GM18507 (cell line): ENCODE measurements at regions not wholly inside any gene's neighbourhood (a gene's known extent, or its start where the extent isn't known, plus 50 kb on each side); places are given as distances from the start of the nearest gene placed in this dataset.

Experiments used
- DNase-seq: peaks from one replicate; pipeline ENCODE4 v3.0.0; 2011; ENCODE audit warnings: low read depth; ENCODE audit not compliant: insufficient read length; ENCODE audit errors: extremely low spot score
- FAIRE-seq: peaks from 2 replicates; lab custom pipeline; 2011; peaks lifted over from hg19 to GRCh38; lab: Jason Lieb, UNC

DNA sequence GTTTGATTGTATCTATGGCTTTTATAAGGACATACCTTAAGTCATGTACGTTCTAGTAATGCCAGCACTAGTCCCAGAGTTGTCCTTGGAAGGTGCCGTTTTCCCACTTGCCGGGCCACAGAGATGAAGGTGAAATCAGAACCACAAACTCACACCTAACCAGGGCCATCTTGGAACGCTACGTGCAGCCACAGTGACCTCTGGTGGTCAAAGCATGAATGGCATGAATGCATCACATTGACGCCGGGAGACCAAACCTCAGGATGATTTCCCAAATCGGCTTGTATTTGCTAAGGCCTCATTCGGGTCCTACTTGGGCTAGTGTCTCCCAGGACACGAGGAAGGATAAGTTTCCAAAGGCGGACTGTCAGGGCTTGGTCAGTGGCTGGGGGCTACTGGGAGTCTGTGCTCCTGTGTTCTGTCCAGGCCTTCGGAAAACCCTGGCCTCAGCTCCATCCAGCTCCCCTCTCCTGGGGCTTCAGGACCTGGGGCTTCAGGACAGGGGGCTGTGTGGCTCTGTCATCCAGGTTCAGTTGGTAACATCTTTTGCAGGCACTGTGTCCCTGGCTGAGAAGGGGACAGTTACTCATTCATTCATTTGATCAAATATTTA is 260.5 kb downstream of the PRDM2 start:
- DNase-seq (peak; percentile 48), FAIRE-seq (peak; percentile 84)

DNA sequence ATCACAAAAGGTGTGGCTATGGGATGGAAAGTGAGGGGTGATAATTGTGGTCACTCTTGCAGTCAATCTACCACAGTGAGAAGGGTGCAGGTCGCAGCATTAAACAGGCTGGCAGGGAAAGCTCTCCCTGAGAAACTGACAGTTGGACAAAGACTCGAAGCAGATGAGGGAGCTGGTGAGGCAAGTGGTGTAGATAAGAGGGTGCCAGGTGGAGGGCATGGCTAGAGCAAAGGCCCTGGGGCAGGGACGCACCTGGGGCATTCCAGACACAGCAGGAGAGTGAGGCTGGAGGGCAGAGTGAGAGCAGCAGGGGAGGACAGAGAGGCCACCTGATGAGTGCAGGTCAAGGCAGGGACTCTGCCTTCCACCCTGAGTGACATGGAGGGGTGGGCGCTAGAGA is 264.8 kb downstream of the PRDM2 start:
- DNase-seq (no peak), FAIRE-seq (no peak)

DNA sequence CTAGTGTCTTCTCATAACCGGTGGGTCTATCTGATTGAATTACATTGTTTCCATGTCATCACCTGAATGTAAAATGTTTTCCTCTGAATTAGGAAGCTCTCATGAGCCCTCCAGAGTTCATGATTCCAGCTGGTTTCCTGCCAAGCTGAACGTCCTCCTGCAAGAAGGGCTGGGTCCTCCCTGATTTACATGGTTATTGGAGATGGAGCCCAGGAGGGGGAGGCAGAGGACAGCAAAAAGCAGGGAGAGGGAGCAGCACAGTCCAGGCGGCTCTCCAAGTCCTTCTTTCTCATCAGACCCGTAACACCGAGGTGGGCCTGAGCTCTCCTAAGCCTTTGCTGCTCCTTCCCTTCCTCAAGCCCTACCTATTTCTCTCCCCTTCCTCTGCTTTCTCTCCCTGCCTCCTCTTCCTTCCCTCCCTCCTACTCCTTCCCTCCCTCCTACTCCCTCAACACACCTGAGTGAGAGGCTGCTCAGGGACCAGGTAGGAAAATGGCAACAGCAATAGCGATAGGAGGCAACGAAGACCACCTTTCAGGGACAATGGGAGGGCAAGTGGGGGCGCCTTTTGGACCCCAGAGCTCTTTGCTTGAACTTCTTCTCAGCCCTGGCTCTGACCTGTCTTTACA is 265.9 kb downstream of the PRDM2 start:
- no peak for FAIRE-seq
- DNase-seq: no peak

DNA sequence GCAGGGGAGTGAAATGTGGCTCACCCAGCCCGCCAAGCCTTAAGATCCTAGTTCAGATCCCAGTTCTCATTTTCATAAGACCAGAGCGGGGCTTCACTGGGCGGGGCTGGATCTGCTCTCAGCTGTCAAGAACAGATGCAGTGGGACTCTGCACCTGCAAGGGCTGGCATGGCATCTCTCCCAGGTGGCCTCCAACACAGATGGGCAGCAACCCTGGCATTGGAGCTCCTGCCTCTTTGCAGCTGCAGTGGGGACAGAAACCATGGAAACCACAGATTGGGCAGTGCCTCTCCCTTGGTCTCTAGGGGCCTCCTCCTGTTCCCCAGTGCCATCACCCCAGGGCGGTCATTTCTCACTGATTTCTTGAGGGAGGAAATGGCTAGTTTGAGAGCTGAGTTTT is 267.7 kb downstream of the PRDM2 start:
- DNase-seq (no peak), FAIRE-seq (no peak)

DNA sequence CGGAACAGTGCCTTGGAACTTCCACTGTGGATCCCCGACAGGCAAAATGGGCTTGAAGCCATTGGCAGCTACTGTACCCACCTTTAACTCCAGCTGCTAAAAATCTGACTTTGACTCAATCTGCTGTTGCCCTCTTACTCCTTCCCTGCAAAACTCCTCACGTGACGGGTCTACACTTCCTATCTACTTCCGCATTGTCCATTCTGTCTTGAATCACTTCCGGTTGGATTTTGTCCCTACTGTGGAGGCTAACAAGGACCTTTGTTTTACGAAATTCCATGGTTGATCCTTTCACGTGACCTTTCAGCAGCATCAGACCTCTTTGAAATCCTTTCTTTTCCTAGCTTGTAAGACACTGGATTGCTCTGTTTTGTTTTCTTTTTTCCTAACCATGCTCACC is 268.4 kb downstream of the PRDM2 start:
- FAIRE-seq: no peak
- no peak for DNase-seq

DNA sequence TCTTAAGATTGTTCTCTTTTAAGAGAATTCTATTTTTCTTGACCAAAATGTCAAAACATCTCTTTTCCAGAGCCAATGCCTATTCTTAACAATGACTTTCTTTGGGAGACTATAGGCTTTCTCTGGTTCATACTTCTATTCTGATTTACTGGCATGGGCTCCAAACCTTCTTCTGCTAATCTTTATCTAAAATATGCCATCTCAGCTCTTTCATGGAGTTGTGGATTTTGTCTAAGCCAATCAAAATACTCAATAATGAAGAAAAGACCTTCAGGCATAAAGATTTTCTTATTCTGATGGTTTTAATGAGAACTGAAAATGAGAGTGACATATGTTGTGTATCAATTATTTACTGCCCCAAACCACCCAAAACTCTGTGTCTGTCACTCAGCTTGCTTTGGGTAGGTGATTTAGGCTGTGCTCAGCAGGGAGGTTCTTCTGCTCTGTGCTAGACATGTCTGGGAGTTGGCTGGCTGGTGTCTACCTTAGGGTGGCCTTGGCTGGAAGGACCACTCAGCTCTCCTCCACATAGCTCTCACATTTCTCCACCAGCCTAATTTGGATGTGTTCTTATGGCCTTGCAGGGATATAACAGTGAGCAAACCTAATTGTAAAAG is 270.8 kb downstream of the PRDM2 start:
- FAIRE-seq: no peak
- no peak for DNase-seq

DNA sequence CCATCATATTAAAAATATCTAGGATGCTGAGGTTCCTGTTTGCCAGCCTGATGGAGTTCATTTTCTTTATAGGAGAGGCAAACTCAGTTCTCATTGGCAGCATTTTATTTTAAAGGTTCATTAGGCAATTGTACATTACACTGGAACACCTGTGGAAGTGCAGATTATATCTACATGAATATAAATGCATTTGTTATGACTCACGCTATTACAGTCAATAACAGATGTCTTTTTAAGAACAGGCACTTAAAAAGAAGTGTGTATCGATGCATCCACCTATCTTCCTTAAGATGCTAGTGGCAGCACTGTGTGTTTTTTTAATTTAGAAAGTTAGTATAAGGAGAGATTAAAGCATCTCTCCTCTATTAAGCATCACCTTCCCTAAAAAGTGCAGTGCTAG is 276.5 kb downstream of the PRDM2 start:
- no peak for DNase-seq
- FAIRE-seq: no peak

DNA sequence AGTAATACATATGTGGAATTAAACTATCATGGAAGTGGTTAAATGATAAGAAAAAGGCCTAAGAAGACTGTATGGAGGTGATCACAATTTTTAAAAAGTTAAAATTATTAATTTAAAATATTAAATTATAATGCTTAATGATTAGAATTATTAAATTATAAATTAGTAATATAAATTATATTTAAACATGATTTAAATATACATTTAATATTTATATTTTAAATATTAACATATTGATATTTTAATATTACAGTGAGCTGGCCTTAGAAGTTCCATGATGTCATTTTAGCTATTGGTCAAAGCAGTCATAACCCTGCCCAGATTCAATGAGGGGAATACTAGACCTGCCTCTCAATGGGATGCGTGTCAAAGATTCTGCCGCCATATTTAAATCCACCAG is 281.2 kb downstream of the PRDM2 start:
- FAIRE-seq (no peak), DNase-seq (no peak)

DNA sequence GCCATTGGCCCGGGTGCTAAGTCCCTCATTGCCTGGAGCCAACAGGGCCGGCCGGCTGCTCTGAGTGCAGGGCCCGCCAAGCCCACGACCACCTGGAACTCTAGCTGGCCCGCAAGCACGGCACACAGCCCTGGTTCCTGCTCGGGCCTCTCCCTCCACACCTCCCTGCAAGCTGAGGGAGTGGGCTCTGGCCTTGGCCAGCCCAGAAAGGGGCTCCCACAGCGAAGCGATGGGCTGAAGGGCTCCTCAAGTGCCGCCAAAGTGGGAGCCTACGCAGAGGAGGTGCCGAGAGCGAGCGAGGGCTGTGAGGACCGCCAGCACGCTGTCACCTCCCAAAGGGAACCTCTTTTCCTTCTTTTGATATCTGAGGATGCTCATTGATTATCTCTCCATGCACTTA is 283.4 kb downstream of the PRDM2 start:
- no peak for FAIRE-seq
- DNase-seq: no peak

DNA sequence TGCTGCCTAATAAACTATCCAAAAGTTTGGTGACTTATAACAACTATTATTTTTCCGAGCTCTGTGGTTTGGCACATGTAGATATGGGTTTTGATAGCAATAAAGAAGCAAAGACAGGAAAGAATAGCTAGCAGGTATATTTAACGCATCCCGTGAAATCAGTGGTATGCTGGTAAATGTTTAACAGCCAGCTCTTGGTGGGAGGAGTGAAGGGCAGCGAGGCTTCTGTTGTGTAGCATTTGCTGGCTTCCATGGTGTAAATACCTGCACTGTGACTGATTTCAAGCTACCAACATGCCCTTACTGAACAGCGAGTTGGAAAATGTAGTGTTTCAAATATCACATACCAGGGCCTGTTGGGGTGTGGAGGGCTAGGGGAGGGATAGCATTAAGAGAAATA is 291.0 kb downstream of the PRDM2 start:
- FAIRE-seq (no peak), DNase-seq (no peak)

DNA sequence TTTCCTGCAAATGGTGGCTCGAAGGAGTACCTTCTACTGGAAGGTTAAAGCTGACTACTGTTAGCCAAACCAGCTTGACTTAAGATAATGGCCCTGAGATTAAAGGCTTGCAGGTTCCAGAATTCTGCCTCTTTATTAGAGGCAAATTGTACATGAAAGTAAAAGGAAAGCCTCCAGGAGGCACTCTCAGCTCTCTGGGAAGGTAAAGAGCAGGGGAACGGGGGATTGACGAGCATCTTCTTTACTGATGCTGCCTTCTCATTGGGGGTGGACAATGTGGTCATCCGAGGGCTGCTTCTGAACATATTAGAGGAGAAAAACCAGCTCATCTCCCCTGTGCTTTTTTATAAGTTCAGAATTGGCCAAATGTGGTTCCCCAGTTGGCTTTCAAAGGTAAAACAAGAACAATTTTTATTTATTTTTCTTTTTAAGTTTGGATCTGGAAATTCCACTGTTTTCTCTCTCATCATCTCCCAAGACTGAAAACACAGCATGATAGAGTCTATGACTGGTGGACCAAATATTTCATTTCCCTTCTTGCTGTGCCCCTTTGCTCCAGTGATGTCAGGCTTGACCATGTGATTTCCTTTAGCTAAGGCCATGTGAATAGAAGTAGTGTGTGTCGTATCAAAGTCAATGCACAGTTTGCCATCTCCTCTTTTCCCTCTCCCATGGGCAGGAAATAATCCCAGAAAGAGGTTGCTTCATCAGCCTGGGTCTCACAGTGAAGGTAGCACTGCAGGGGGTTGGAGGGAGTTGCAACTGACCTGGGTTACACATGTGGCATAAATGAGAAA is 292.7 kb downstream of the PRDM2 start:
- no peak for DNase-seq
- no peak for FAIRE-seq

DNA sequence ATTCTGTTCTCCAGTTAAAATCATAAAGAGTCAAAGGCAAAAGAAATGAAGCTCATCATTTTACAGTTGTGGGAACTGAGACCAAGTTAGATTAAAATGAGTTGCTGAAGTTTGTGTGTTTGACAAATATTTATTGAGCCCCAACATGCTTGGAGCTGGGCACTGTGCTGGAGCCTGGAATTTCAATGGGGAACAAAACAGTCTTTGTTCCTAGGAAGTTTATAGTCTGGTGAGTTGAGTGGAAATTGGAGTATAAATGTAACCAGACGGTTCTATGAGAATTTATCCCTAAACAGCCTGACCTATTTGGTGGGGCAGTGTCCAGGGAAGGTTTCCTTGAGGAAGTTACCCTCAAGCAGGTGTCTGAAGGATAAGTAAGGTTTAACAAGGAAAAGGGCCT is 294.4 kb downstream of the PRDM2 start:
- FAIRE-seq (no peak), DNase-seq (no peak)

DNA sequence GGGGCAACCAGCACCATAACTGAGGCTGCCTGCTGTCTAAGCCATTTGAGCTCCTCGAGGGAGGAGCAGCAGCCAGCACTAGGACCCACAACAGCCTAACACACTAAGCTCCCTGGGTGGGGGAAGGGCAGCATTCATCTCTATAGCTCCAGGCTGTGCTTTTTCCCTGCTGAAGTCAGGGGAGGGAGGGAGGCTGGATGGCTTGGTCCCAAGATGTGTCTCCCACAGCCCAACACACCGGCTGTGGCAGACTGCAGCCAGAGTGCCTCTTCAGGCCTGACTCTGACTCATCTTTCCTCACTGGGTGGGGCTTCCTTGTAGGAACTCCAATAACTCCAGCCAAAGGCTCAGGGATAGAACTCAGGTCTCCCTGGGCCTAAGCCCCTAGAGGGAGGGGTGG is 296.3 kb downstream of the PRDM2 start:
- FAIRE-seq: no peak
- no peak for DNase-seq

DNA sequence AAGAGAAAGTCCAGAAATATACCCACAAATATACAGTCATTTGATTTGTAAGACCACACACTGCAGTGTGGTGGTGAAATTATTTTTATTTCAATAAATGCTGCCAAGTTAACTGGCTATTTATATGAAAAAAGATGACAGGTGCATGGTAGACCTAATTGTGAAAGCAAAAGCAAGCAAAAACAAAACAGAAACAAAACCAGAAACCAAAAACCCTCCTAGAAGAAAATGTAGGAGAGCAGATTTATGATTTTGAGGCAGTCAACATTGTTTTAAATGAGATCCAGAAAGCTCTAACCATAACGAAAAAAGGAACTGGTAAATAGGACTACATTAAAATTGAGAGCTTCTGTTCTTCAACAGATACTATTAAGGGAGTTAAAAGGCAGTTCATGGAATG is 303.6 kb downstream of the PRDM2 start:
- peak; percentile 48 for FAIRE-seq

DNA sequence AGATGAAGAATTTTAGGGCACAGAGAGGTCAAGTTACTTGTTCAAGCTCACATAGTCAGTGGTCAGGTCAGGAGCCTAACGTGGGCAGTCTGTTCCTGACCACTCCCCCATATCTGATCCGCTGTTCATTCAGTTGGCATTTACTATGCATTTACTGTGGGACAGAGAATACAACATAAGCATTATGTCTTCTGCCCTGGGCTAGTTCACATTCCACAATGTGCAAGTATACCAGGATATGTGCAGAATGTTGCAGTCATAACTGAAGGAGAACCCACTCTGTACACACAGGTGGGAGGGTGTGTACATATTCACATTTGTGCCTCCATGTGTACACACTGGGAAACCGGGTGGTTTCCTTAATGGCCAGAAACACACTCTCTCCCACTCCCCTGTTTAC is 309.6 kb downstream of the PRDM2 start:
- FAIRE-seq (no peak), DNase-seq (no peak)

More for the DNA sequence above, 303.6 kb downstream of the PRDM2 start:
- DNase-seq: no peak

DNA sequence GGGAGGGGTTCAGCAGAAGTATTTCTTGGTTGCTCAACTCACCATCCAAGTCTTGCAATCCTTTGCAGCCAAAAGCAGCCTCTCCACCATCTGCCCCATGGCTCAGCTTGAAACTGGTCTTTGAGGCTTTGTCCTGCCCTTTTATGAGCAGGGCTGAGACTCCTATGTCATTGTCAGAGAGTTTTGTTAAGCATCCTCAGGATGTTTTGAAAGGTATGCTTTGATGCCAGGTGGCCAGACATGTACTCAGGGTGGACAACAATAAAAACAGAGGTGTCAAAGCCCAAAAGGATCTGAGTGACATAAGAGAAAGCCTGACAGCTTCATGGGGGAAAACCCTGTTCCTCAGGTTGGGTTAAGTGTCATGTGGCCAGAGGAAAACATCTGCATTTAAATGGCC is 310.5 kb downstream of the PRDM2 start:
- no peak for DNase-seq
- no peak for FAIRE-seq

DNA sequence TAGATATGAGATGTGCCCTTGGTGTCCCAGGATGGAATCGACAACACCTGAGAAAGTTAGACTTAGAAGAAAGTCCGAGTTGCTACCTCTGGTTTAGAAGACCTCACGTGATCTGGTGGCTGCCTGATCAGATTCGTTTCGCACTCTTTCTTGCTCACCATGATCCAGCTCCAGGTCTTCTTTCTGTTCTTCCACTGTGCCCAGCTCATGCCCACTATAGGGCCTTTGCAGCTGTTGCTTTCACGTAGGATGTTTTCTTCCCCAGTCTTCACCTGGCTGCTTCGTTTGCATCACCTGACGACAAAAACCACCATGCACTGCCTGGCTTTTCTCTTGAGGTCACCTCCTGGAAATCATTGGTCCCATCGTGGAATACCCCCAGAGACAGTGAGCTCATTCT is 311.1 kb downstream of the PRDM2 start:
- DNase-seq: no peak
- no peak for FAIRE-seq

DNA sequence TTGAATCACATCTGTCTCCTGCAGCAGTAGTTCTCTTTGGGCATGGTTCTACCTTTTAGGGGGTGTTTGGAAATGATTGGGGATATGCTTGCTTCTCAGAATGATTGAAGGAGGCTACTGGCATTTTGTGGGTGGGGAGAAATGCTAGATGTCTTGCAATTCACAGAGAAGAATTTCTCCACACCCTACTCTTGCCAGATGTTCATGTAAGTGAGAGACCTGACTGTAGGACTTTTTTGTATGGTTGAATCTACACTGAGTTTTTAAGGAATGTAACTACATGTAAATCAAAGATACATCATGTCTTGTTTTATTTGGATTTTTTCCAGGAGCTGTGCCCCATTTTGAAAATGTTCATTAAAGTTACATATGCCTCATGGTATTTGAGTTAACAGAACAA is 311.9 kb downstream of the PRDM2 start:
- DNase-seq: no peak
- no peak for FAIRE-seq

DNA sequence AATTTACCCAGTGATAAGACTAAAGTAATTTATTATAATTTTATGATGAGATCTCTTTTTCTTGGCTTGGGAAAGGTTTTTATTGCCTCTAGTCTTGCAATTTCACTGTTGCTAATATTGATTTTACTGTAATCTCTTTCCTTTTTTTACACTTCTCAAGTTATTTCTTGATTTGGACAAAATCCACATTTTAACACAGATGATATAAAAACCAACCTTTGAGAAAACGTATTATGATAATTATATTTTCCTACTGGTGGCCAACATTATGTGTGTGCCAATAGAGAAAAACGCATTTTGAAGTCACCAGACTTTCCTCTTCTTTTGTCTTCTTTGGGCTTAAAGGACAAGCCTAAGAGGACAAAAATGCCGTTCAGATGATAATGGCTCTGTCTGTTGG is 314.9 kb downstream of the PRDM2 start:
- FAIRE-seq (no peak), DNase-seq (no peak)

DNA sequence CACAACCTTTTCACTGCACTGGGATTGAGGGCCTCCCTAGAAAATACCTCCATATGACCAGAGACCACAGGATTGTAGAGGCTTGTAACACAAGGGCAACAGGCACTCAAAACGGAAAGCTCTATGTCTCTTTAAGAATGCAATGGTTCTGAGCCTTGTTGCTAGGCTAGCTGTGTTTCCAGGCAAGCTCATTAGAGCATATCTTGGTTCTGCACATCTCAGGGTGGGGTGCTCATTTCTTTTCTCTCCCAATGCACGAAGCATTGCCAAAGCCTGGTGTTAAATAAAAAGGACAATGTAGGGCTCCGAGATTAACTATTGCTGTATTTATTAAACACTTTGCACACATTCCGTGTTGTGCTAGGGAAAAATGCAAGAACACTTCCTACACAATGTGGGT is 315.9 kb downstream of the PRDM2 start:
- DNase-seq (no peak), FAIRE-seq (no peak)

DNA sequence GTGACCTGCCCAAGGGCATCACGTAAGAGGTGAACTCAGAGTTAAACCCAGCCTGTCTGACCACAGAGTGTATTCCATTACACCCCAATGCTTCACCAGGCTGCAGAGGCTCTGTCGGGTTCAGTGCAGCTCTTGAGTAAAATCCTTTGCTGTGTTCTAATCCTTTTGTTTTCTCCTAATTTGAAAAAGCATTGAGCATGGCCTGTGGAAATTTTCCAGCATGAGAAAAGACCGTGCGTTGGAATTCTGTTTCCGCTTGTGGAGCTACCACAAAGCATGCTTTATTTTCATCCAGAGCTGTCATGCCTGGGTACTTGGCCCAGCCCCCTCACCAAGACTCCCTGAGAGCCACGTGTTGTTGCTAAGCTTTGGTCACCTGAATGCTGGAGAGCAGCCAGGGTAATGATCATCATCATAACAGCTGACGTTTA is 317.6 kb downstream of the PRDM2 start:
- FAIRE-seq (no peak), DNase-seq (no peak)
